HG02623 (cell line): ENCODE measurements at regions not wholly inside any gene's neighbourhood (a gene's known extent, or its start where the extent isn't known, plus 50 kb on each side); places are given as distances from the start of the nearest gene placed in this dataset.

Experiments
- ATAC-seq: cut with Tn5 transposase; IDR thresholded peaks from one replicate; pipeline ENCODE4 v1.9.1; 2021; ENCODE audit warnings: moderate library complexity; ENCODE audit not compliant: unreplicated experiment

DNA sequence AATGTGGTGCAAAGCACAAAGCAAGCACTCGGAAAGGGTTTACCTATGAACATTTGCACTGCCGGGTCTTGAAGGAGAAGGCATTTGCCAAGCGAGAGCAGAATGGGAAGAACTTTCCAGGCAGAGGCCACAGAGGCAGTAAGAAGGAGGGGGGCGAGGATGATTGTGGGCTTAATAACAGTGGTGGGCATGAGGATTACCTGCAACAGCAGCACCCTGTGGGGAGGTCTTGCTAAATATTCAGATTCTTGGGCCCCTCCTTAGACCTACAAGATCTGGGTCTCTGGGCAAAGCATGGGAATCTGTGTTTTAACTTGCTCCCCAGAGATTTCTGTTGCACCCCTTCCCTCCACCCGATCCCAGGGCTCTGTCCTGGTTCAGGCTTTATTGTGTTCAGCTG lies 75.1 kb upstream of the ZBED5 start:
- ATAC-seq = no peak

- ATAC-seq = no peak
These were observed 74.2 kb upstream of the ZBED5 start for GRCh38 chr11:10931761-10932670.

- no peak for ATAC-seq
These were observed 73.3 kb upstream of the ZBED5 start for GRCh38 chr11:10930972-10931760.

GRCh38 chr11:10930224-10930971 lies 72.5 kb upstream of the ZBED5 start:
- ATAC-seq = no peak

GRCh38 chr11:10927538-10927937 lies 69.7 kb upstream of the ZBED5 start:
- no peak for ATAC-seq

GRCh38 chr11:10926801-10927211 lies 69.0 kb upstream of the ZBED5 start:
- ATAC-seq = no peak

DNA sequence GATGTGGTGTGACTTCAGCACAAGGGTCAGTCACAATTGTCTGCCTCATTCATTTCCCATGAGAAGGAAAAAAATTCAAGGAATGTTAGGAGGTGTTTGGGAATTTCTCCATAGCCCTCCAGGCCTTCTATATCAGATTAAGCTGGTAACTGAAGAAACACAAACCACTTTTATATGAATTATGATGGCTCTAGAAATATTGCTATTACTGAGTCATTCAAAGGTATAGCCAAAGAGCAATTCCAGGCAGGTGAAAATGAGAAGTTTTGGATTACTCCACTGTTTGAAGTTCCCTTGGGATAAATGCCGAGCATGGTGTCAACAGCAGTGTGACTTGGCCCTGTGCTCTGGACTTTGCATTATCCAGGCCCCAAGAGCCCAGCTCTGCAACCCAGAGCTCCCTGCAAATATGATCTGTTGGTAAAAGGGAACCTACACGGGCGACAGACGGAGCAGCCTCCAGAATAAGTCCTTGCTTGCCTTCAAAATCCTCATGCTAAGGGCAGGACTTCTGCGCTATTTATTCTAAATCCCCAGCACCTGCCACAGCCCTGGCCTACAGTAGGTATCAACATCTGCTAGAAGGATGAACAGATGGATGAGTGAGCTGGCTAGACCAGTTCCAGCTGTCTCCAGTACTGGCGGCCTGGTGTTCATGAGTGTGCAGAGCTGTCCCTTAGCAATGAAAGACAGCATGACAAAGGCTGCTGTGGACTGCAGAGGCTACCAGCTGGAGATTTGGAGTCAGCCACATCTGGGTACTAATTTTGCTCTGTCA lies 67.5 kb upstream of the ZBED5 start:
- ATAC-seq = no peak

GRCh38 chr11:10923882-10924281 lies 66.0 kb upstream of the ZBED5 start:
- no peak for ATAC-seq

DNA sequence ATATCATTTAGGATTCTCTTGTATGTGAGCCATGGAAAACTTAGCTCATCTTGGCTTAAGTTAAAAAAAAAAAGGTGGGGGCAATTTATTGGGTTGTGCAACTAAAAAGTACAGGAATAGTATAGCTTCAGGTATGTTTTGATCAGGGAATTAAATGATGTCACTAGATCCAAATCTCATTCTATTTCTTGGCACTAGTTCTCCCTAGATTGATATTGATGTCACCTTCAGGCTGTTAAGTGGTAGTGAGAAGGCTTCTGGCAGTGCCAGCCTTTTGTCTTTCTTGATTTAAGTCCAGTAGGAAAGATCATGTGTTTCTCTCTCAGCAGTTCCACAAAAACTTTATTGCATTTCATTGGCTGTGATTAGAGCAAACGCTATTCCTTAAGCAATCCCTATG lies 65.0 kb upstream of the ZBED5 start:
- ATAC-seq = no peak

DNA sequence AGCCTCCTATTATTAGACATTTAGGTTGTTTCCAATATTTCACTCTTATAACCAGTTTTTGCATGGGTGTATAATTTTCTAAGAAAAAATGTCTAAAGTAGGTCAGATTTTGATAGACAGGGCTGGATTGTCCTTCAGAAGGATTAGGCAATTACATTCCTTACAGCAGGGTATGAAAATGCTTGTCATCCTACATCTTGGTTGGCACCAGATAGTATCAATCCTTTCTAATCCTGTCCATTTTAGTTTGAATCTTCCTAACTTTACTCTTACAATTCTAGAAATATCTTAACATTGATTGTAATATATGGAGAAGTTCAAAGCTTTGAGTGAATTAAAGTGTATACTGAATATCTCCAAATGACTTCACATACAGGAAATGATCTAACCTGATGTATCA lies 63.0 kb upstream of the ZBED5 start:
- no peak for ATAC-seq

GRCh38 chr11:10920205-10920604 lies 62.4 kb upstream of the ZBED5 start:
- no peak for ATAC-seq

DNA sequence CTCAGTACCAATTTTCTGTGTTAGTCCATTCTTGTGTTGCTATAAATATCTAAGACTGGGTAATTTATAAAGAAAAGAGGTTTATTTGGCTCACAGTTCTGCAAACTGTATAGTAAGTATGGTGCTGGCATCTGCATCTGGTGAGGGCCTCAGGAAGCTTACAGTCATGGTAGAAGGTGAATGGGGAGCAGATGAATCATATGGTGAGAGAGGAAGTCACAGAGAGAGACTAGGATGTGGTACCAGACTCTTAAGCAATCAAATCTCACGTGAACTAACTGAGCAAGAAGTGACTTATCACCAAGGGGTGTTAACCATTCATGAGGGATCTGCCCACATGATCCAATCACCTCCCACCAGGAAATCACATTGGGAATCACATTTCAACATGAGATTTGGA lies 60.8 kb upstream of the ZBED5 start:
- ATAC-seq = no peak

DNA sequence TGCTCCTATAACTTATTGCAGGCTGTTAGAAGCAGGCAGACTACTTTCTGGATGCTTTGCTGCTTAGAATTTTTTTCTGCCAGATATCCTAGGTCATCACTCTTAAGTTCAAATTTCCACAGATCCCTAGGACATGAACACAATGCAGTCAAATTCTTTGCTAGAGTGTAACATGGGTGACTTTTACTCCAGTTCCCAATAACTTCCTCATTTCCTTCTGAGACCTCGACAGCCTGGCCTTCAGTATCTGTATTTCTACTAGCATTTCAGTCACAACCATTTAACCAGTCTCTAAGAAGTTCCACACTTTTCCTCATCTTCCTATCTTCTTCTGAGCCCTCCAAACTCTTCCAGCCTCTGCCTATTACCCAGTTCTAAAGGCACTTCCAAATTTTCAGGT lies 60.4 kb upstream of the ZBED5 start:
- no peak for ATAC-seq

GRCh38 chr11:10917802-10918201 lies 59.9 kb upstream of the ZBED5 start:
- no peak for ATAC-seq

DNA sequence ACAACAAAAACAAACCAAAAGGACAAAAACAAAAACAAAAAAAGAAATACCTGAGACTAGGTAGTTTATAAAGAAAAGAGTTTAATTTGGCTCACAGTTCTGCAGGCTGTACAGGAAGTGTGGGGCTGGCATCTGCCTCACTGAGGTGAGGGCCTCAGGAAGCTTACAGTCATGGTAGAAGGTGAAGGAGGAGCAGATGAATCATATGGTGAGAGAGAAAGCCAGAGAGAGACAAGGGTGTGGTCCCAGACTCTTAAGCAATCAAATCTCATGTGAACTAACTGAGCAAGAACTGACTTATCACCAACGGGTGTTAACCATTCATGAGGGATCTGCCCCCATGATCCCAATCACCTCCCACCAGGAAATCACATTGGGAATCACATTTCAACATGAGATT lies 58.8 kb upstream of the ZBED5 start:
- ATAC-seq = no peak

GRCh38 chr11:10914050-10914449 lies 56.2 kb upstream of the ZBED5 start:
- ATAC-seq = no peak

DNA sequence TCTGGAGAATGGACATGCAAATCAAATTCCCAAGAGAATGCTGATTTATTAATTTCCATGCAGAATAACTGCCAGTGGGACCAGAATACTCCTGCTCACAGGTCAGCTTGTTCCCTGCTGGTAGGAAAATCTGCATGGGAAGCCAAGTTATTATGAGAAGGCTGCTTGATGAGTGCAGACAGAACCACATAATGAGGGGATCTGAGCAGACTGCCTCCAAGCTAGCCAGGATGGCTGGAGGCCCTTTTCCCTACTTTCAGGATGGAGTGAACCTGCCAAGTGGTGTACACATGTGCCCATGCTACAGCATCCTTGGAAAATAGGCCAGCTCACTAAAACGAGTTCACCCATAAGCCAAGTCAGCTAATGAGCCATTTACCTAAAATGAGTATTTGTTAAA lies 55.2 kb upstream of the ZBED5 start:
- no peak for ATAC-seq

DNA sequence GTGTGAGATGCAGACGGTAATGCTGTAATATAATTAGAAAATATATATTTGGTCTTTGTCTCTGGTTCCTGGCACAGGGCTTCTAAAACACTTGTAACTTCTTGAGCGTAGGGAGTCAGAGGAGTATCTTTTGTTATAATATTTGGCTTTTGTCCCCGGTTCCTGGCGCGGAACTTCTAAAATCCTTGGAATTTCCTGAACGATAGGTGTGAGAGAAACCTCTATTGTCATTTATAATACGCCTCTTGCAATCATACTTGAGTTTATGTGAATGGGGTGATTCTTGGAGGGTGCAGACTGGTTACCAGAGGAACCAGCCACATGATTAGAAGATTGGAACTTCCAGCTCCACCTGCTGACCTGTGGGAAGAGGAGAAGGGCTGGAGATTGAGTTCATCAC lies 54.1 kb upstream of the ZBED5 start:
- ATAC-seq = no peak

DNA sequence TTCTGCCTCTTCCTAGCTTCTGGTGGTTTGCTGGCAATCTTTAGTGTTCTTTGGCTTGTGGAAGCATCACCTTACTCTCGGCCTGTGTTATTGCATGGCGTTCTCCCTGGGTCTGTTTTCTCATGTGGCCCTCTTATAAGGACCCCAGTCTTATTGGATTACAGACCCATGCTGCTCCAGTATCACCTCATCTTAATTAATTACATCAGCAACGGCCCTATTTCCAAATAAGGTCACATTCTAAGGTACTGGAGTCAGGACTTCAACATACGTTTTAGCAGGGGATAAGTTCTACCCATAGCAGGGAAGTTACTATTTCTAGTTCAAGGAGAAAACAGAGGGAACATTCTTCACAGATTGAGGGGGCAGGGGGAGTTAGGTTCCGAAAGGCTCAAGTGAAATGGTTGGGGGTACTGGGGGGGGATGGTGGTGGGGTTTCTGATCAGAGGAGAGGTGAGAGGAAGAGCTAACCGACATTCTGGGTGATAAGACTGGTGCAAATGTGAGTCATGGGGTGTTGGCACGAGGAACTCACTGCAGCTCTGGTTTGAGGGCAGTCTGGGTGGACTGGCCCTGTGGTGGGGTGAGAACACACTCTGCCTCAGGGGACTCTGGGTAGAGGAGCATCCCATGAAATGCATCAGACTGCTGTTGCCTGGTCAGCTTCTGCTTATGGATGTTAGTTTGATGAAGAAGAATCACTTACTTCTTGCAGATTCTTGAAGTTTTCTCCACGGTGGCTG lies 51.5 kb upstream of the ZBED5 start:
- no peak for ATAC-seq
